ENCODE measurements at regions not wholly inside any gene's neighbourhood (a gene's known extent, or its start where the extent isn't known, plus 50 kb on each side); places are given as distances from the start of the nearest gene placed in this dataset.

DNA sequence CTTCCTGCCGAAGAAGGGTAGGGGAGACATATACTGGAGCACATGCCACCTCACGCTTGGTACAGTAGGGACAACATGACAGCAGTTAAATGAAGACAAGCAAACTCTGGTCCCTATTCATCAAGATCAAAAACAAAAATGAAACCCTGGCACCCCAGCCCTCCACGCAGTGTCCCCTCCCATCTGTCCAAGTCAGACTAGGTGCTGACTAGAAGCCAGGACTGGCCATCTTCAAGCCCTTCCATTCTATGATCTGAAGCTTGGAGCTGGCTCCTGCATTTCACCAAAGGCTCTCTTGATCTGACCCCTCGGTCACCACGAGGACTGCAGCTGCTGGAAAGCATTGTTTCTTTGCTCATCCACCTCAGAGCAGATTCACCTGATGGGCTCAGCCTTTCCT, 158.9 kb upstream of the GGTLC1 start:
- no peak for DNase-seq (ENCODE audit: low read depth)

DNA sequence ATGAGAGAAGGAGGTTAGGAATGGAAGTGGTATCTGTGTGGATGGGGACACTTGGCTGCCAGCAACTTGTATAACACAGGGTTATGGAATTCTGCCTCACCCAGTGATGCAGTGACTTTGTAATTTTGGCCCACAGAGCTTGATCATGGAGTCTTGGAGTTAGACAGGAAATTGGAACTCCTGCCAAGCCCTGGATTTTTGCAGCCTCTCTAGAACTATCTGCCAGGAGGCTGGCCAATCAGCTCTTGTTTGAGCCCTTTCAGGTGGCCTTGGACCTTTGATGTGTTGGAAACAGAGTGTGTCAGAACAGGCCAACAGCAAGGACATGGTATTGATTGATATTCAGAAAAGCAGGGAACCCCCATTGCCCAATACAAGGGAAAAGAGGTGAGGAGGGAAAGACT, 157.7 kb upstream of the GGTLC1 start:
- no peak for DNase-seq (ENCODE audit: low read depth)

DNA sequence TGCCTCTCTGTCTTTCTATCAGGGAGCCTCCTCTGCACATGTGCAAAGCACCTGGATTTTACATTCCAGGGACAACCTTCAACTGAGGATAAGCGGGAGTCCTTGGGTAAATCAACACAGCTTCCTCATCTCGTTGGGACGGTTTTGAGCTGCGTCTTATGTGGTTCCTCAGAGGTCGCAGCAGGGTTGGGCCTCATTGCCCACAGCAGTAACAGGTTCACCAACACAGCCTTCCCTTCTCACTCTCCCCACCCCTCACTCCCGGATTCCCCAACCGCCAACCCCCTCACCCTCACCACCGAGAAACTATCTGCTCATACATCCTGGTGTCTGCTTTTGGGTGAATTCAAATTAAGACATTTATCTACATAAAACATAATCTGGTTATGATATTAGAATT, 155.8 kb upstream of the GGTLC1 start:
- no peak for DNase-seq (ENCODE audit: low read depth)

DNA sequence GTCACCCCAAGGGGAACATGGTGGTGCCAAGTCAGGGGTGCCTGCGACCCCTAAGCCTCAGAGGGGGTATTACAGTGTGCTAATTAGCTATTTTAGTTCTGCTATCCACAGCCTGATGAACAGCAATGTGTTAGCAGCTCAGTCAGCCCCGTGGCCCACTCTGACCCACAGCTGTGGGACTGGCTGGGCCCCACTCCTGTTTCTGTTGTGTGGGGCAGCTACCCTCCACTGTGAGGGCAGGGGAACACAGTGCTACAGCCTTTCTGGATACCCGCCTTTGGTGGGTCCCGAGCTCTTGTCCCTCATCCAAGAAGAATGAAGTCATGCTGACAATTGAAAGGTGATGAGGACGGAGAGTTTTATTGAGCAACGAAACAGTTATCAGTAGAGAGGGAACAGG, 152.5 kb upstream of the GGTLC1 start:
- no peak for DNase-seq (ENCODE audit: low read depth)

DNA sequence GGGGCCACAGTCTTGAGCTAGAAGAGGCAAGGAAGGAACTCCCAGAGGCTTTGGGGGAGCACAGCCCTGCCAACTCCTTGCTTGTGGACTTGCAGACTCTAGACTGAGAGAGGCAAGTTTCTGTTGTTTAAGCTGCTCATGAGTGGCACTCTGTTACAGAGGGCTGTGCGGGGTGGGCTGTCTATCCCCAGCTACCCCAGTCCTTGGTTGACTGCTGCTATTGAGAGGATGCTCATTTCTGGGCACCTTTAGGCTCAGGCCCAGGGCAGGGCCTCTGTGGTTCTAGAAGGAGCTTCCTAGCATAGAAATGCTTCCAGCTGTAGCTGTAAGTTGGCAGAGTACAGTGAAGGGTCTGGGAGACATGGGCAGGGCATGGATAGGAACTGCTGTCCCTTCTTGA, 151.3 kb upstream of the GGTLC1 start:
- DNase-seq (ENCODE audit: low read depth), result no peak

GRCh38 chr20:24138951-24139350, 150.4 kb upstream of the GGTLC1 start:
- no peak for DNase-seq (ENCODE audit: low read depth)

DNA sequence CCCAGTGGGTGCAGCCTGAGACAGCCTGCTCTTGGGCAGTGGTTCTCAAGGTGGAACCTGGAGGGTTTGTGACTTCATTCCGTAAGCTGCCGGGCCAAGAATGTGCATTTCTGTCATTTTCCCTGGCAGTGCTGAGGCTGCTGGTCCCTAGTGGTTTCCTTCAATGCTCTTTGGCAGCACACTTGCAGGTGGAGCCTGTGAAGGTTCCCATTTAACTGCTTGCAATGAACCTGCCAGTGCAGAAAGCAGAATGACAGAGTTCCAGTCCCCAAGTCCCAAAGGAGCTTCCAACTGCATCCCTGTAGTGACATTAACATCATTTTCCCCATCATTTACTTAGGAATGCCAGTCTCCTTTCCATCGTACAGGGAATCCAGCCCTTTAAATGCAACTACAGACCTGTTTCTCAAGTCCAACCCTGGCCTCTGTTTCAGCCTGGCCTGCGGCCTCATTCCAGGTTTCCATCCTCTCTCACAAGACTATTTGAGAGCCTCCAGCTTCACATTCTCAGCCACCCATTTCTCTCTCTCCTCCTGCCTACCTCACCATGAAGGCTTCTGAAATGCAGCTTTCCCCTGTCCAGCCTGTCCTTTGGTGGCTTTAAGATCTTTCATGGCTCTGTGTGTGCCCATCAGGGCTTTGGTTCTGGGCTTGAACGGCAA, 149.7 kb upstream of the GGTLC1 start:
- no peak for DNase-seq (ENCODE audit: low read depth)

- DNase-seq (ENCODE audit: low read depth), result no peak
These were observed 148.2 kb upstream of the GGTLC1 start for GRCh38 chr20:24136659-24137246.

DNA sequence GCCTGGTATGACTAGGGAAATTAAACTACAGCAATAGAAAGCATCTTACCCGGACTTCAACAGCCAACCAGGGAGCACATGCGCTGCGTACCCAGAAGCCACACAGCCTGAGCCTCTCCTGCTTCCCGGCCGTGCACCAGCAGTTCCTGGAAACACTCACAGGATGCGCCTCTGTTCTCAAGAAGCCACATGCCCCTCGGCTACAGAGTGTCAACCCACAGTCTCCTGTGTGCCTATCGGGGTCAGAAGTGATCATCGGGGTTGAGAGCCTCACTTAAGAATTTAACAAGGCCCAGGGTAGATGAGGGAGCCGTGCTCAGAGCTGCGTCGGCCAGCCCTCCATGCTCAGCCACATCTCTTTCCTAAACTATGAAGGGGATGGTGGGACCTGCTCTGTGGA, 147.2 kb upstream of the GGTLC1 start:
- DNase-seq (ENCODE audit: low read depth), result no peak

DNA sequence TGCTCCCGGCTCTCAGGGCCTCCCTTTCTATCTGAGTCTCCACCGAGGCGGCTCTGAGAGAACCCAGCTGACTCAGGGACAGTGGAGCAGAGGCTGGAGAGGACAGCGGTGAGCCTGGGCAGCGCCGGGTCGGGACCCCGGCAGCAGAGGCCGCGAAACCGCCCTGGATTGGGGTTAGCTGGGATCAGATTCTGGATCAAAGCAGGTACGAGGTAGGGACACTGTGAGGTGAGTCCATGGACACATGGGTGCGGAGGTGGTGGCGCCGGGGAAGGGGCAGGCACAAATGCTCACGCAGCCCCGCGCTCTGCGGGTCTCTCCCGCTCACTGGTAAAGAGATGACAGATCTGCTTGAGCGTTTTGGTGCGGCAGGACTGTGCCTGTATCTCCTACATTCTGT, 146.4 kb upstream of the GGTLC1 start:
- no peak for DNase-seq (ENCODE audit: low read depth)

DNA sequence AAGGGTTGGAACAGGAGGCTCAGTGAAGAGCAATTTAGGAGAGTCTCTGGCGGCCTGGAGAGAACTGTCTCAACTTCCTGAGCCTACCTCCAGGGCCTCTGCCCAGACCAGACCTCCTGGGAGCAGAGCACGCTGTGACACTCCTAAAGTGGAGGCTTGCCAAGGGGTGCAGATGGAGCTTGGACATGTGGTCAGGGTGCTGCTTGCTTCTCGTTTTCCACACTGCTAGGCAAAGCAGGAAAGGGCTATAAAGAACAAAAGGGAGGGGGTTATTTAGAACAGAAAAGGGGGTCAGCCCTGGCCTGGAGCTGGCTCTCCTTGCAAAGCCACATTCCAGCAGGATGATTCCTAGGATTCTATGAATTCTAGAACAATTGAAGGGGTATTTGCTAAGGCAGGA, 145.7 kb upstream of the GGTLC1 start:
- no peak for DNase-seq (ENCODE audit: low read depth)

- no peak for DNase-seq (ENCODE audit: low read depth)
These were observed 143.7 kb upstream of the GGTLC1 start for GRCh38 chr20:24132246-24132645.

- DNase-seq (ENCODE audit: low read depth), result no peak
These were observed 143.1 kb upstream of the GGTLC1 start for GRCh38 chr20:24131684-24132083.

GRCh38 chr20:24131281-24131680, 142.7 kb upstream of the GGTLC1 start:
- no peak for DNase-seq (ENCODE audit: low read depth)

GRCh38 chr20:24129641-24130040, 141.1 kb upstream of the GGTLC1 start:
- DNase-seq (ENCODE audit: low read depth), result no peak

- DNase-seq (ENCODE audit: low read depth), result no peak
These were observed 136.5 kb upstream of the GGTLC1 start for GRCh38 chr20:24124951-24125650.

DNA sequence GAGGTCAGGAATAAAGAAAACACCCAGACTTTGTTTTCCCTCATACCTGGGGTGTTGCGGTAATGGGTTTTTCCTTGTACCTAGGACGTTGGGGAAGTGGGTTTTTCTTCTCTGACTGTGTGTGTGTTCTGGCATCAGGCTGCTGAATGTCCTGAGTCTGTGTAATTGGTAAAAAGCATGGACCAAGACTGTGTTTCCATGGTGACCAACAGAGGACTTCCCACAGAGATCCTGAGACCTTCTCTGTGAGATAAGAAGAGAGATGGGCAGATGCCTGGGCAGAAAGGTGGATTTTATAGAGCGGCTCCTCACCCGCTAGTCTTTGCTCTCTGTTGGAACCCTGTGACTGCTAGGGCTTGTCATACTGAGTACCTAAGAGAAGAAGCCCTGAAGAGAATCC, 135.4 kb upstream of the GGTLC1 start:
- DNase-seq (ENCODE audit: low read depth), result no peak

DNA sequence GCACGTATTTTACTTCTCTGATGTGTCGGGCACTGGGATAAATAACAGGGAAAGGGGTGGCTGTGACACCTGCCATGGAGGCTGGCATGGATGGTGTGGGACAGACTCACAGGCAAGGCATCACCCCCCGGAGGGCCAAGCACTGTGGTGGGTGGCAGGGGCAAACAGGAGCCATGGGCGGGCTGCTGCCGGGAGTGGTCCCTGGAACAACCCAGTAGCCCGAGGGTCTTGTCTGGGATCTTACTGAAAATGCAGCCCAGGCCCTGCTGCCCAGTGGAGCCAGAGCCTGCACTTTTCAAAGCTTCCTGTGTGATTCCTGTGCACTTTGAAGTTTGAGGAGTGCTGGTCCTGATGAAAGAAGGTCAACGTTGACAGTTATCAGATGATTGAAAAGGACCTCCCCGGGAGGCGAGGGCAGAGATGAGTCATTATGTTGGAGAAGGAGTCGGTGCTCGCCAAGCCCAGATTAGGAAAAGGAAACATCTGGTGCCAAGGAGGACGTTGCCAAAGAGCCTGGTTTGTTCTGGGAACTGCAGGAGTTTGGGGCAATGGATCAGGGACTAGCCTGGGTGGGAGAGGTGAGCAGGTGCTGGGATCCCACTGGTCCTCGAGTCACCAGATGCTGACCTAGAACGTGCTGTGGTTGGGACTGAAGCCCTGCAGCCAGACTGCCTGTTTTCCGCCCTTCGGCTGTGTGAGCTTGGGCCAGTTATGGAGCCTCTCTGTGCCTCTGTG, 130.0 kb upstream of the GGTLC1 start:
- DNase-seq (ENCODE audit: low read depth), result no peak

DNA sequence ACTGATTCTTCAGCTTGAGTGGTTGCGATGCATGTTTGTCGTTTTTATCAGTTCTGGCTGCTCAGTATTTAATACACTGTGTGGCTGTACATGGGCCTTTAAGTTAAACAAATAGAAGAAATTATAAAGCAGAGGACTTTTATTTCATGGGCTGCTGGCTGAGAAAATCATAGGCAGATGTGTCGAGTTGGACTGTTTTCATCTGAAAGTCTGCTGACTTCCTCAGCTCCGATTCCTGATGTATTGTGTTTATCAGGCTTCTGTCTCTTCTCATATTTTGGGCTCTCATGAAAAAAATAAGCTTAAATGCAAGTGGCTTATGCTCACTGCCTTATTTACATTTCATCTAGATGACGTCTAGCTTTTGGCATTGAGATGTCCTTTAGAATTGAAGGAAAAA, 129.5 kb upstream of the GGTLC1 start:
- no peak for DNase-seq (ENCODE audit: low read depth)

DNA sequence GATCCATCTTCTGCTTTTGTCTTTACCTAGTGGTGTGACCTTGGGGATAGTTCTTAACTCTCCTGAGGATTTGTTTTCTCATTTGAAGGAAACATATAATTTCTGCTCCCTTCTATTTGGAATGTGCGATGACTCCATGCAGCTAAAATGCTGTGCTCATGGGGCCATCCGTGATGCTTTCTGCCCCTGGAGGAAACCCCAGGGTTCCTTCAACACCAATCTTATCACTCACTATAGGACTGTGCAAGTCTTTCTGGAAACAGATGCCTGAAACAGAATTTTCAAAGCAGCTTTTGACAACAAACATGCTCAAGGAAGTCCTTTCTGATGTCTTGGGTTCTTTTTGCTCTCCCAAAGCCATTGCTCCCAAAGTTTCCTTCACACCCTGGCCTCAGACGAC, 128.8 kb upstream of the GGTLC1 start:
- DNase-seq (ENCODE audit: low read depth), result no peak

DNA sequence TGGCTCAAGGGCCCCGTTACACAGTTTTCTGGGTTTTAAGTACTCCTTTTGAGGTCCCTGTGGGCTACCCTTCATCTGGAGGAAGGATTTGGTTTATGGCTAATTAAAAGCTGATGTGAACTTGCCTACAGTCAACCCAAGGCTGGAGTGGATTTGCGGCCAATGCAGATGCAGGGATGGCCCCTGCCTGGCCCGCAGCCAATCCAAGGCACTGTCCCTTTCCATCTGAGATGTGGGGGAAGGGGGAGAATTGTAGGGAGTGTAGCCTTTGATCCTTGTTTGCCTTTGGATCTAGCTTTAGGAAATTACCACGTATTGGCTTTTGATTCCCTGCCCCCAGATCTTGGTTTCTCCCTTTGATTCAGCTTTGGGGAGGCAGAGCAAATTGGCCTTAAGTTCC, 128.0 kb upstream of the GGTLC1 start:
- no peak for DNase-seq (ENCODE audit: low read depth)

DNA sequence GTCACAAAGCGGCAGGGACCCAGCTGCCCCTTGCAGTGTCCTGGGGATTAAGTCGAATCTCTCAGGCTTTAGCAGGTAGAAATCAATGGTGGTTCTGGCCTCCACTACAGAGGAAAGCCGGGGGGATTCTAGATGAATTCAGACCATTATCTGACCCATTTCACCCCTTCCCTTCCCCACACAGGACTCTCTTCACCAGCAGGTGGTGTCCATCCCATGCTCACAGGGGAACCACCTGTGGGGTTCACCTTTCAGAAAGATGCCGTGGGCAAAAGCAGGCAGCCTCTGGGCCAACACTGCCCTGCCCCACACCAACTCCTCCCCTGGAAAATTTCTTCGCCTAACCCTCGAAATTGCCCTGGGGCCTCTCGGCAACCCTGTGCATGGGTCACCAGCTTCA, 123.8 kb upstream of the GGTLC1 start:
- no peak for DNase-seq (ENCODE audit: low read depth)
